ENCODE measurements at regions not wholly inside any gene's neighbourhood (a gene's known extent, or its start where the extent isn't known, plus 50 kb on each side); places are given as distances from the start of the nearest gene placed in this dataset.
"Not testable (repeated sequence)": the region's sequence is repeated elsewhere in the genome, so short reads cannot be mapped to it uniquely, and the experiment has no call there.

DNA sequence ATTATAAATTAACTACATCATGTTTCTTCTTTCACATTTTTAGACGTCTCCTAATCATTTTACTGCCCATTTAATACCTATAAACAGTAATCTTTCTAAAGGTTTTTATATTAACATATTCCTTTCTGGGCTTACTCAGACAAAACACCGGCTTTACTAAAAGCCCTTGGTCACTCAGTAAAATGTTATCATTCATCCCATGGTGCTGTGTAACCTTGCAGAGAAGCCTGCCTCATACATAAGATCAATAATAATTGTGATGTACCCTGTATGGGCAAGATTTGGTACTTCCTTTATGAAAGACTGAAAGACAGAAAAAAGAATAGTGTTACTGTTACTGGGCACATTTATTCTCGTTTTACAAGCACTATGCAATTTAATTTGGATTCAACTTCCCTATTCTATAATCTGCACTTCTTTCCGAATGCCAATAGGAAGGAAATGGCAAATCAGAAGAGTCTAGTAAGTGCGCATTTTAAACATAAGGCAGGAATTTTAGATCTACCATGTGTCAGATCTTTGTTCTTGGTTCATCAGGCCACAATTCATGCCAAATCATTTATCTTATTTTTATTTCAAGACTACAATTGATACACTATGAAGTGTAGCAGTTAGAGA lies 522.2 kb downstream of the CSNK1G3 start:
- no peak for TF ChIP-seq POLR2A (IDR thresholded peaks at IDR 0.05; ENCODE audit: low read depth, low read length)
- FAIRE-seq (no peak), DNase-seq (ENCODE audit: insufficient read length, low spot score) (no peak)

- no peak for DNase-seq (ENCODE audit: insufficient read length, low spot score)
Measured at GRCh38 chr5:124030043-124030491, 518.1 kb downstream of the CSNK1G3 start.

DNA sequence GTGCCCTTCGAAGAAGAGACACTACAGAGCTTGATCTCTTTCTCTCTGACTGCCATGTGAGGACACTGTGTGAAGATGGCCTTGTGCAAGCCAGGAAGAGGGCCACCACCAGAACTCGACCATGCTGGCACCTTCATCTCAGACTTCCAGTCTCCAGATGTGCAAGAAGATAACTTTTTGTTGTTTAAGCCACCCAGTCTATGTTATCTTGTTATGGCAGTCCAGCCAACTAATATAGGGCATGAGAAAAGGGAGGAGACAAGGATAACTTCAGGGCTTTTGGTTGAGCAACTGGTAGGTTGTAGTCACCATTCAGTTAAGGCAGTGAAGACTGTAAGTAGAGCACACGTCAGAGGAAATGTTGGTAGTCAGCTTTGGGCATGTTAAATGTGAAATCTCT lies 515.5 kb downstream of the CSNK1G3 start:
- TF ChIP-seq POLR2A (IDR thresholded peaks at IDR 0.05; ENCODE audit: low read depth, low read length): no peak
- no peak for DNase-seq (ENCODE audit: insufficient read length, low spot score)
- FAIRE-seq: no peak

More at GRCh38 chr5:124030043-124030491, 518.1 kb downstream of the CSNK1G3 start:
- FAIRE-seq: no peak
- no peak for TF ChIP-seq POLR2A (IDR thresholded peaks at IDR 0.05; ENCODE audit: low read depth, low read length)

DNA sequence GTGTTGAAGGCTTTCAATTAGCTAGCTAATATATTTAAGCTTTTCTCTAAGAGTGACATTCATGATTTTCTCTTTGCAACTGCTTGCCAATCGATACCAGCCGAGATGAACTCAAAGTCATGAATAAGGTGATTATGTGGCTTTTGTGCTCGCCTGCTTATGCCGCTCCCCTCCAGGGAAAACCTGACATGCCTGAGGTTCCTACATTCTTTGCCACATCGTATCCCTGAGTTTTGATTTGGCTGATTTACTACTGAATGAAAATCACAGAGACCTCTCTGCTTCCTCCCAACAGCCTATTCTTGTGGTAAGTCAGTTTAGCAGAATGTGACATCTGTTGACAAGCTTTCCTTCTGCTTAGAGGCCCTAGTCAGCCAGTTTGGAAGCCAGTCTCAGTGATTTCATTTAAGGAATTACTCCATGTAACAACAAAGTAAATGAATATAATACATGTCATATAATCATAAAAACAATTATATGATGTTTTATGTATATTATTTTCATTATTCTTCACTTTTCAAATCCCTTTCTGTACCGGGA lies 513.4 kb downstream of the CSNK1G3 start:
- FAIRE-seq (no peak), DNase-seq (ENCODE audit: insufficient read length, low spot score) (no peak)
- no peak for TF ChIP-seq POLR2A (IDR thresholded peaks at IDR 0.05; ENCODE audit: low read depth, low read length)

DNA sequence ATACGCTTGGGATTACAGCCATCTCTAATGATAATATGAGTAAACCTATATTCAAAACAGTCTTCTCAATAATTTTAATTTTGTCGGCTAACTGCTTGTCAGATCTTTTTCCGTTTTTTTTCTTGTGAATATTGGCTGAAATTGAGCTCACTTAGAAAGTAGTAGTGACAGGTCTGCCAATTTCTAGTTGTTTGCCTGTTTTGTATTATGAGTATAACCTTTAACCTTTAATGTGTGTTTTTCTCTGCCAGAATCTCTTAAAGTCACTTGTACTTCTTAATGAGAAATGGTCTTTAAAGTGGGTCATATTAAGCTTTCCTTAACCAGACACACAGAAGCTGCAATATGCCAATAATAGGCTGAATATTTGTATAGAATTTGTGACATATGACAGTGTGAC lies 511.0 kb downstream of the CSNK1G3 start:
- TF ChIP-seq POLR2A (IDR thresholded peaks at IDR 0.05; ENCODE audit: low read depth, low read length): no peak
- FAIRE-seq (no peak), DNase-seq (ENCODE audit: insufficient read length, low spot score) (no peak)

- DNase-seq (ENCODE audit: insufficient read length, low spot score): no peak
- no peak for FAIRE-seq
- TF ChIP-seq POLR2A (IDR thresholded peaks at IDR 0.05; ENCODE audit: low read depth, low read length): no peak
Measured at GRCh38 chr5:124021776-124022175, 509.8 kb downstream of the CSNK1G3 start.

- FAIRE-seq (no peak), DNase-seq (ENCODE audit: insufficient read length, low spot score) (no peak)
- no peak for TF ChIP-seq POLR2A (IDR thresholded peaks at IDR 0.05; ENCODE audit: low read depth, low read length)
Measured at GRCh38 chr5:124021066-124021641, 509.2 kb downstream of the CSNK1G3 start.

- not testable (repeated sequence) for FAIRE-seq; DNase-seq (ENCODE audit: insufficient read length, low spot score)
Measured at GRCh38 chr5:124017321-124017720, 505.3 kb downstream of the CSNK1G3 start.

- TF ChIP-seq POLR2A (IDR thresholded peaks at IDR 0.05; ENCODE audit: low read depth, low read length): no peak
- DNase-seq (ENCODE audit: insufficient read length, low spot score) (no peak), FAIRE-seq (no peak)
Measured at GRCh38 chr5:124007675-124008398, 495.9 kb downstream of the CSNK1G3 start.

DNA sequence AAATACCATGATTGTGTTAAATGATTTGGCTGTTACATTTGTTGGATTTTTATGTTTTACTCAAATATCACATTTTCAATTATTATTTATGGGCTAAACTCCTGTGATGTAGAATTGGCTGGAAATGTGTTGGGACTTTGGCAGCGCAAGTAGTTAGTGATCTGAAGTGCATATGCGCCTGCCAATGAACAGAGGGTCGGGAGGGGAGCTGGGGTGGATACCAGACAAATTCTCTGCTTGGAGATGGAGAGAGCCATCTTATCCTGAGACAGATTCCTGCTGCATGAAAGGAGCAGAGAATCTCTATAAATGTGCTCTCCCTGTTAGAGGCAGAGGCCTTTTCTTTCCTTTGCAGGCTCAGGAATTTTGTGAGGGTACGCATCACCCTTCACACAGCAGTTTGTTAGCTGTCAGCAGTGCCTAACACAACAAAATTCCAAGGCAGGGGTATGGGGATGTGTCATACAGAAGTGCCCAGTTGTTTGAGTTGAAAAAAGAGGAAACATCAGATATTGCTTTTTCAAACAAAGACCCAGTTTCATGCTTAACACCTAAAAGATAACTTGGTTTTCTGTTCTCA lies 489.1 kb downstream of the CSNK1G3 start:
- DNase-seq (ENCODE audit: insufficient read length, low spot score) (no peak), FAIRE-seq (no peak)
- TF ChIP-seq POLR2A (IDR thresholded peaks at IDR 0.05; ENCODE audit: low read depth, low read length): no peak

- no peak for FAIRE-seq
Measured at GRCh38 chr5:124000538-124000937, 488.6 kb downstream of the CSNK1G3 start.

DNA sequence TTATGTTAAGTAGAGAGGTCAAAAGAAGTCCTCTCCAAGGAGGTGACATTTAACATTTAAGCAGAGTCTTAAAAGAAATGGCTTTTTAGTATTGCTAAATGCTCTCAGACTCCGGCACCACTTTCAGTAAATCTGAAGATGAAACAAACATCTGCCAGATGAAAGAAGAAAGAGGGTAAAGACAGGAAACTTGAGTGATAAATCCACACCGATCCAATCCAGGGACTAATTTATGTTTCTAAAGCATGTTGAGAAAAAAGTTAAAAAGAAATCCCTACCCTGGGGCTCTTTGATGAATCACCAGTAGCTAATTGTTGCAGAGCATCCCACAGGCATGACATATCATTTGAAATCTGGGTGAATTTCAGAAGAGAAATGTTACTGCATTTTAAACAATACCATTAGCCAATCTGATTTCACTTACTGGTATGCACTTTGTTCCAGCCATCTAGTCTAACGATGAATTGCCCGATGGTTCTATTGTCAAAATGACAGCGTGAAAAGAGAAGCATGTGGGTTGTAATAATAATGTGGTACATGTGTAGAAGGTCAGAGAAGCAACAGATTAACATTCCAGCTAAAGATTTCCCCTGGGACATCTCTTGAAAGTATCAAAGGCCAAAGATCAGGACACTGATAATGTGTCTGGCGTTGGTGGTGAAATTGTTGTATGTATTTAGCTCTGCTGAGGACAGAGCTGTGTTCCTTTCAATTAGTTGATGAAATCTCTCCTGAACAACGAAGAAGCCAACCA lies 485.7 kb downstream of the CSNK1G3 start:
- no peak for TF ChIP-seq POLR2A (IDR thresholded peaks at IDR 0.05; ENCODE audit: low read depth, low read length)
- DNase-seq (ENCODE audit: insufficient read length, low spot score) (no peak), FAIRE-seq (no peak)

More at GRCh38 chr5:124000538-124000937, 488.6 kb downstream of the CSNK1G3 start:
- no peak for DNase-seq (ENCODE audit: insufficient read length, low spot score)
- no peak for TF ChIP-seq POLR2A (IDR thresholded peaks at IDR 0.05; ENCODE audit: low read depth, low read length)

GRCh38 chr5:123997064-123997461 lies 485.1 kb downstream of the CSNK1G3 start:
- TF ChIP-seq POLR2A (IDR thresholded peaks at IDR 0.05; ENCODE audit: low read depth, low read length): no peak
- FAIRE-seq: no peak
- no peak for DNase-seq (ENCODE audit: insufficient read length, low spot score)
